ENCODE measurements at regions not wholly inside any gene's neighbourhood (a gene's known extent, or its start where the extent isn't known, plus 50 kb on each side); places are given as distances from the start of the nearest gene placed in this dataset.

- TF ChIP-seq, protein P1, sequence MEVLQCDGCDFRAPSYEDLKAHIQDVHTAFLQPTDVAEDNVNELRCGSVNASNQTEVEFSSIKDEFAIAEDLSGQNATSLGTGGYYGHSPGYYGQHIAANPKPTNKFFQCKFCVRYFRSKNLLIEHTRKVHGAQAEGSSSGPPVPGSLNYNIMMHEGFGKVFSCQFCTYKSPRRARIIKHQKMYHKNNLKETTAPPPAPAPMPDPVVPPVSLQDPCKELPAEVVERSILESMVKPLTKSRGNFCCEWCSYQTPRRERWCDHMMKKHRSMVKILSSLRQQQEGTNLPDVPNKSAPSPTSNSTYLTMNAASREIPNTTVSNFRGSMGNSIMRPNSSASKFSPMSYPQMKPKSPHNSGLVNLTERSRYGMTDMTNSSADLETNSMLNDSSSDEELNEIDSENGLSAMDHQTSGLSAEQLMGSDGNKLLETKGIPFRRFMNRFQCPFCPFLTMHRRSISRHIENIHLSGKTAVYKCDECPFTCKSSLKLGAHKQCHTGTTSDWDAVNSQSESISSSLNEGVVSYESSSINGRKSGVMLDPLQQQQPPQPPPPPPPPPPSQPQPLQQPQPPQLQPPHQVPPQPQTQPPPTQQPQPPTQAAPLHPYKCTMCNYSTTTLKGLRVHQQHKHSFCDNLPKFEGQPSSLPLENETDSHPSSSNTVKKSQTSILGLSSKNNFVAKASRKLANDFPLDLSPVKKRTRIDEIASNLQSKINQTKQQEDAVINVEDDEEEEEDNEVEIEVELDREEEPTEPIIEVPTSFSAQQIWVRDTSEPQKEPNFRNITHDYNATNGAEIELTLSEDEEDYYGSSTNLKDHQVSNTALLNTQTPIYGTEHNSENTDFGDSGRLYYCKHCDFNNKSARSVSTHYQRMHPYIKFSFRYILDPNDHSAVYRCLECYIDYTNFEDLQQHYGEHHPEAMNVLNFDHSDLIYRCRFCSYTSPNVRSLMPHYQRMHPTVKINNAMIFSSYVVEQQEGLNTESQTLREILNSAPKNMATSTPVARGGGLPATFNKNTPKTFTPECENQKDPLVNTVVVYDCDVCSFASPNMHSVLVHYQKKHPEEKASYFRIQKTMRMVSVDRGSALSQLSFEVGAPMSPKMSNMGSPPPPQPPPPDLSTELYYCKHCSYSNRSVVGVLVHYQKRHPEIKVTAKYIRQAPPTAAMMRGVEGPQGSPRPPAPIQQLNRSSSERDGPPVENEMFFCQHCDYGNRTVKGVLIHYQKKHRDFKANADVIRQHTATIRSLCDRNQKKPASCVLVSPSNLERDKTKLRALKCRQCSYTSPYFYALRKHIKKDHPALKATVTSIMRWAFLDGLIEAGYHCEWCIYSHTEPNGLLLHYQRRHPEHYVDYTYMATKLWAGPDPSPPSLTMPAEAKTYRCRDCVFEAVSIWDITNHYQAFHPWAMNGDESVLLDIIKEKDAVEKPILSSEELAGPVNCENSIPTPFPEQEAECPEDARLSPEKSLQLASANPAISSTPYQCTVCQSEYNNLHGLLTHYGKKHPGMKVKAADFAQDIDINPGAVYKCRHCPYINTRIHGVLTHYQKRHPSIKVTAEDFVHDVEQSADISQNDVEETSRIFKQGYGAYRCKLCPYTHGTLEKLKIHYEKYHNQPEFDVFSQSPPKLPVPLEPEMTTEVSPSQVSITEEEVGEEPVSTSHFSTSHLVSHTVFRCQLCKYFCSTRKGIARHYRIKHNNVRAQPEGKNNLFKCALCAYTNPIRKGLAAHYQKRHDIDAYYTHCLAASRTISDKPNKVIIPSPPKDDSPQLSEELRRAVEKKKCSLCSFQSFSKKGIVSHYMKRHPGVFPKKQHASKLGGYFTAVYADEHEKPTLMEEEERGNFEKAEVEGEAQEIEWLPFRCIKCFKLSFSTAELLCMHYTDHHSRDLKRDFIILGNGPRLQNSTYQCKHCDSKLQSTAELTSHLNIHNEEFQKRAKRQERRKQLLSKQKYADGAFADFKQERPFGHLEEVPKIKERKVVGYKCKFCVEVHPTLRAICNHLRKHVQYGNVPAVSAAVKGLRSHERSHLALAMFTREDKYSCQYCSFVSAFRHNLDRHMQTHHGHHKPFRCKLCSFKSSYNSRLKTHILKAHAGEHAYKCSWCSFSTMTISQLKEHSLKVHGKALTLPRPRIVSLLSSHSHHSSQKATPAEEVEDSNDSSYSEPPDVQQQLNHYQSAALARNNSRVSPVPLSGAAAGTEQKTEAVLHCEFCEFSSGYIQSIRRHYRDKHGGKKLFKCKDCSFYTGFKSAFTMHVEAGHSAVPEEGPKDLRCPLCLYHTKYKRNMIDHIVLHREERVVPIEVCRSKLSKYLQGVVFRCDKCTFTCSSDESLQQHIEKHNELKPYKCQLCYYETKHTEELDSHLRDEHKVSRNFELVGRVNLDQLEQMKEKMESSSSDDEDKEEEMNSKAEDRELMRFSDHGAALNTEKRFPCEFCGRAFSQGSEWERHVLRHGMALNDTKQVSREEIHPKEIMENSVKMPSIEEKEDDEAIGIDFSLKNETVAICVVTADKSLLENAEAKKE (CRISPR knock-in tag; IDR thresholded peaks at IDR 0.05) = no peak
Measured at GRCh38 chr7:145692237-145692950, 424.2 kb upstream of the CNTNAP2 start (continued).

GRCh38 chr7:145691377-145691914 is 425.2 kb upstream of the CNTNAP2 start:
- H3K4me2 ChIP-seq = no peak overlapping the region
- no peak overlapping the region for H2AFZ ChIP-seq
- Mint-ChIP-seq H3K4me1 (no peaks in the 10 kb centered on the region), H3K36me3 (ENCODE audit: low read depth) (peaks cover 8% of the 10 kb centered on the region; the same call in 1 of the 3 replicates), H3K4me3 (no peak overlapping the region), H3K27ac (no peak overlapping the region), H3K9me3 (peaks cover 85% of the 10 kb centered on the region), H3K27me3 (ENCODE audit: insufficient read depth, low read depth, poor library complexity) (peaks cover 2% of the 10 kb centered on the region)
- no peaks in the 10 kb centered on the region for H3K4me1 ChIP-seq (ENCODE audit: insufficient read depth)
- H3K4me3 ChIP-seq = no peak overlapping the region
- H3F3A ChIP-seq (replicated peaks; ENCODE audit: low read depth) = no peaks in the 10 kb centered on the region
- H3K27me3 ChIP-seq (ENCODE audit: insufficient read depth) = no peaks in the 10 kb centered on the region
- H3K79me2 ChIP-seq (replicated peaks; ENCODE audit: insufficient read depth) = no peaks in the 10 kb centered on the region
- no peaks in the 10 kb centered on the region for H3K9me2 ChIP-seq (ENCODE audit: insufficient read depth)
- ATAC-seq (no peak), DNase-seq (ENCODE audit: low spot score) (no peak)
- H3K36me3 ChIP-seq (ENCODE audit: insufficient read depth) = peaks cover 9% of the 10 kb centered on the region; the same call in 1 of the 2 replicates
- no peaks in the 10 kb centered on the region for H4K20me1 ChIP-seq (replicated peaks; ENCODE audit: insufficient read depth)
- H3K27ac ChIP-seq (ENCODE audit: low read depth) = no peak overlapping the region
- TF ChIP-seq STAT1 (IDR thresholded peaks at IDR 0.05; ENCODE audit: unreplicated experiment) (no peak), EZH2 (IDR thresholded peaks at IDR 0.05; ENCODE audit: low read depth, unreplicated experiment) (no peak), CTCF (conservative IDR thresholded peaks at IDR 0.05; ENCODE audit: low read depth in 2 of 2) (no peak), POLR2AphosphoS5 (IDR thresholded peaks at IDR 0.05; ENCODE audit: low read depth) (no peak), ZNF114 (CRISPR knock-in tag; IDR thresholded peaks at IDR 0.05) (no peak)
- TF ChIP-seq, protein P1 (CRISPR knock-in tag; IDR thresholded peaks at IDR 0.05) = no peak

All from GM23338 (cell line).